ENCODE measurements at regions not wholly inside any gene's neighbourhood (a gene's known extent, or its start where the extent isn't known, plus 50 kb on each side); places are given as distances from the start of the nearest gene placed in this dataset.

DNA sequence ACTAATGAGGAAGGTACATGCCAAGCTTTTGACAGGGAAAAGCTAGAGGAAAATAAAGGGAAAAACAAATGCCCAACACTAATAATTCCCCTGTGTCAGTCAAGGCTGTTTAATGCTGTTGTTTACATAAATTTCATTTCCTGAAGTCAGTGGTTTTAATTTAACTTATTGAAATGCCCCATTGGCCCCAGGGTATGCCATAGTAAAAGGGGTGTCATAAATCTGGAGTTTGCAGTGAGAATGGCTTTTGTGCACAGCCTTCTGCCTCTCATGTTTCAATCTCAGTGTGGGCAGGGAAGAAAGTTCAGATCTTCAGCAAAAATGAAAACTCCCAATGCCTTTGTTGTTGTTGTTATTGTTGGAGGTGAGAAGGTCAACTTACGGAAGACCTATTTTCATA, 550.1 kb upstream of the DCC start:
- DNase-seq: no peak
- H3K4me1 ChIP-seq (ENCODE audit: control insufficient read depth in 5 of 5, insufficient read depth in 5 of 5, low read length in 5 of 5): no peaks in the 10 kb centered on the region

DNA sequence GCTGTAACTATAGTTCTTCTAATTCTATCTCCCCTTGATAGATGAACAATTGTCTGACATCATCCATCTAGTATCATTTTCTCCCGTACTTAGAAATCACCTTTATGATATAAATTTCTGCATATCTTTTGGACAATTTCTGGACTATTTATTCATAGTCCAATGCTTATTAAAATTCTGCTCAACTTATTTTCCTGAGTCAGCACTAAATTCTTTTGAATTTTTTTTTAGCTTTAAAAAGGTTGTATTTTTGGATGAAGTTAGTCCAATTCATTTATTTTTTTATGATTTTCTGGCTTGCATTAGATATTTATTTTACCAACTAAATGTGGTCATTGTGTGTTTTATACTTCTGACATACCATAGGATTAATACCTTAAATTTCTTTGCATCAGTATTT, 538.5 kb upstream of the DCC start:
- H3K4me1 ChIP-seq (ENCODE audit: control insufficient read depth in 5 of 5, insufficient read depth in 5 of 5, low read length in 5 of 5): no peaks in the 10 kb centered on the region
- DNase-seq (no peak), ATAC-seq (ENCODE audit: insufficient read depth, low FRiP score) (no peak)
- no peaks in the 10 kb centered on the region for H3K36me3 ChIP-seq (ENCODE audit: control insufficient read depth in 4 of 4, insufficient read depth in 4 of 4, low read length in 4 of 4)
- peaks cover 0 to 3% (median under 1%) of the 10 kb centered on the region in 4 donors for H3K9me3 ChIP-seq (ENCODE audit: control insufficient read depth in 4 of 4, insufficient read depth in 3 of 4, low read length in 3 of 4)
- H3K4me3 ChIP-seq: no peak overlapping the region
- no peak overlapping the region for H3K9ac ChIP-seq (ENCODE audit: insufficient read depth in 1 of 2, low read length in 2 of 2)
- no peak overlapping the region for H3K27ac ChIP-seq (ENCODE audit: low read depth in 1 of 2, low read length in 1 of 2)
- H3K27me3 ChIP-seq (ENCODE audit: control insufficient read depth in 3 of 3, insufficient read depth in 3 of 3, low read length in 2 of 3): no peaks in the 10 kb centered on the region
- TF ChIP-seq, protein P1, sequence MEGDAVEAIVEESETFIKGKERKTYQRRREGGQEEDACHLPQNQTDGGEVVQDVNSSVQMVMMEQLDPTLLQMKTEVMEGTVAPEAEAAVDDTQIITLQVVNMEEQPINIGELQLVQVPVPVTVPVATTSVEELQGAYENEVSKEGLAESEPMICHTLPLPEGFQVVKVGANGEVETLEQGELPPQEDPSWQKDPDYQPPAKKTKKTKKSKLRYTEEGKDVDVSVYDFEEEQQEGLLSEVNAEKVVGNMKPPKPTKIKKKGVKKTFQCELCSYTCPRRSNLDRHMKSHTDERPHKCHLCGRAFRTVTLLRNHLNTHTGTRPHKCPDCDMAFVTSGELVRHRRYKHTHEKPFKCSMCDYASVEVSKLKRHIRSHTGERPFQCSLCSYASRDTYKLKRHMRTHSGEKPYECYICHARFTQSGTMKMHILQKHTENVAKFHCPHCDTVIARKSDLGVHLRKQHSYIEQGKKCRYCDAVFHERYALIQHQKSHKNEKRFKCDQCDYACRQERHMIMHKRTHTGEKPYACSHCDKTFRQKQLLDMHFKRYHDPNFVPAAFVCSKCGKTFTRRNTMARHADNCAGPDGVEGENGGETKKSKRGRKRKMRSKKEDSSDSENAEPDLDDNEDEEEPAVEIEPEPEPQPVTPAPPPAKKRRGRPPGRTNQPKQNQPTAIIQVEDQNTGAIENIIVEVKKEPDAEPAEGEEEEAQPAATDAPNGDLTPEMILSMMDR (IDR thresholded peaks at IDR 0.05; ENCODE audit: control extremely low read depth, extremely low read depth): no peak
- 92 to 98% methylated on average over 1 of the region's 1 CpG for WGBS, 2 donors

More for the DNA sequence above, 550.1 kb upstream of the DCC start:
- H3K36me3 ChIP-seq (ENCODE audit: control insufficient read depth in 4 of 4, insufficient read depth in 4 of 4, low read length in 4 of 4): no peaks in the 10 kb centered on the region
- H3K9me3 ChIP-seq (ENCODE audit: control insufficient read depth in 4 of 4, insufficient read depth in 3 of 4, low read length in 3 of 4): no peaks in the 10 kb centered on the region
- no peak overlapping the region for H3K27ac ChIP-seq (ENCODE audit: low read depth in 1 of 2, low read length in 1 of 2)
- TF ChIP-seq, protein P1 (IDR thresholded peaks at IDR 0.05; ENCODE audit: control extremely low read depth, extremely low read depth): no peak
- 81 to 89% methylated on average over 1 of the region's 1 CpG for WGBS, 2 donors
- no peaks in the 10 kb centered on the region for H3K27me3 ChIP-seq (ENCODE audit: control insufficient read depth in 3 of 3, insufficient read depth in 3 of 3, low read length in 2 of 3)
- H3K4me3 ChIP-seq: no peak overlapping the region
- no peak for ATAC-seq (ENCODE audit: insufficient read depth, low FRiP score)
- H3K9ac ChIP-seq (ENCODE audit: insufficient read depth in 1 of 2, low read length in 2 of 2): no peak overlapping the region

GRCh38 chr18:51802569-51803428, 537.2 kb upstream of the DCC start:
- TF ChIP-seq, protein P1 (IDR thresholded peaks at IDR 0.05; ENCODE audit: control extremely low read depth, extremely low read depth): no peak
- 90 to 94% methylated on average over 4 of the region's 4 CpGs for WGBS, 2 donors
- no peaks in the 10 kb centered on the region for H3K4me1 ChIP-seq (ENCODE audit: control insufficient read depth in 5 of 5, insufficient read depth in 5 of 5, low read length in 5 of 5)
- DNase-seq (no peak), ATAC-seq (ENCODE audit: insufficient read depth, low FRiP score) (no peak)
- H3K36me3 ChIP-seq (ENCODE audit: control insufficient read depth in 4 of 4, insufficient read depth in 4 of 4, low read length in 4 of 4): no peaks in the 10 kb centered on the region
- no peak overlapping the region for H3K27ac ChIP-seq (ENCODE audit: low read depth in 1 of 2, low read length in 1 of 2)
- no peaks in the 10 kb centered on the region for H3K27me3 ChIP-seq (ENCODE audit: control insufficient read depth in 3 of 3, insufficient read depth in 3 of 3, low read length in 2 of 3)
- peaks cover 0 to 3% (median under 1%) of the 10 kb centered on the region in 4 donors for H3K9me3 ChIP-seq (ENCODE audit: control insufficient read depth in 4 of 4, insufficient read depth in 3 of 4, low read length in 3 of 4)
- H3K4me3 ChIP-seq: no peak overlapping the region
- H3K9ac ChIP-seq (ENCODE audit: insufficient read depth in 1 of 2, low read length in 2 of 2): no peak overlapping the region

Measured in lung (tissue), 11 donors.